ENCODE measurements at regions not wholly inside any gene's neighbourhood (a gene's known extent, or its start where the extent isn't known, plus 50 kb on each side); places are given as distances from the start of the nearest gene placed in this dataset.

- no peak overlapping the region for H3K4me3 ChIP-seq (ENCODE audit: low read depth, low read length)
- DNase-seq (ENCODE audit: low read depth), result no peak
- TF ChIP-seq, protein P1, sequence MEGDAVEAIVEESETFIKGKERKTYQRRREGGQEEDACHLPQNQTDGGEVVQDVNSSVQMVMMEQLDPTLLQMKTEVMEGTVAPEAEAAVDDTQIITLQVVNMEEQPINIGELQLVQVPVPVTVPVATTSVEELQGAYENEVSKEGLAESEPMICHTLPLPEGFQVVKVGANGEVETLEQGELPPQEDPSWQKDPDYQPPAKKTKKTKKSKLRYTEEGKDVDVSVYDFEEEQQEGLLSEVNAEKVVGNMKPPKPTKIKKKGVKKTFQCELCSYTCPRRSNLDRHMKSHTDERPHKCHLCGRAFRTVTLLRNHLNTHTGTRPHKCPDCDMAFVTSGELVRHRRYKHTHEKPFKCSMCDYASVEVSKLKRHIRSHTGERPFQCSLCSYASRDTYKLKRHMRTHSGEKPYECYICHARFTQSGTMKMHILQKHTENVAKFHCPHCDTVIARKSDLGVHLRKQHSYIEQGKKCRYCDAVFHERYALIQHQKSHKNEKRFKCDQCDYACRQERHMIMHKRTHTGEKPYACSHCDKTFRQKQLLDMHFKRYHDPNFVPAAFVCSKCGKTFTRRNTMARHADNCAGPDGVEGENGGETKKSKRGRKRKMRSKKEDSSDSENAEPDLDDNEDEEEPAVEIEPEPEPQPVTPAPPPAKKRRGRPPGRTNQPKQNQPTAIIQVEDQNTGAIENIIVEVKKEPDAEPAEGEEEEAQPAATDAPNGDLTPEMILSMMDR (IDR thresholded peaks at IDR 0.05; ENCODE audit: control insufficient read depth, extremely low read depth, insufficient read depth), result no peak
These were observed 793.9 kb downstream of the QKI start for GRCh38 chr6:164208371-164208770.

DNA sequence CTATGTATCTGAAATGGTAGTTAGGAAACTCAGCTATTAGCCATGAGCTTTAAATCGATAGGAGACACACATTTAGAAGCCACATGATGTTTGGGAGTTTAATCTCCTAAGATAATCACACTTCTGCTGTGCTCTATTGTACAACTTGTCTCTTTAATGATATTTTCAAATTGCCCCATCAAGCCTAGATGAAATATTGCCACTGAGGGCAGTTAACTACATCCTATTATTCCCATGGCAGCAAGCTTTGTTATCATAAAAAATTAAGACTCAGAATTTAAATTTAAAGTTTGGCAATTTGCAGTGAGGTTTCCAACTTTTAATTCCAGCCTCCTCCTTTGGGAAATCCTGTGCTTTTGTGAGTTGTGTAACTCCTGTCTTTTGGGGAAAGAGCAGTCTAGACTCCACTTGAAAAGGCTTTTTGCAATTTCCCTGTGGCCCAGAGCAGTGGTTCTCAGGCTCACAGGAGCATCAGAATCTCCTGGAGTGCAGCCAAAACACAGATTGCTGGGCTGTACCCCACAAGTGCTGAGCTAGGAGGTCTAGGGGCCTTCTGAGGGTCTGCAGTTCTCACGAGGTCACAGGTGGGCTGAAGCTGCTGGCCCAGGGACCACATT is 792.4 kb downstream of the QKI start:
- no peak for DNase-seq (ENCODE audit: low read depth)
- H3K4me3 ChIP-seq (ENCODE audit: low read depth, low read length), result no peak overlapping the region
- TF ChIP-seq, protein P1 (IDR thresholded peaks at IDR 0.05; ENCODE audit: control insufficient read depth, extremely low read depth, insufficient read depth), result no peak

DNA sequence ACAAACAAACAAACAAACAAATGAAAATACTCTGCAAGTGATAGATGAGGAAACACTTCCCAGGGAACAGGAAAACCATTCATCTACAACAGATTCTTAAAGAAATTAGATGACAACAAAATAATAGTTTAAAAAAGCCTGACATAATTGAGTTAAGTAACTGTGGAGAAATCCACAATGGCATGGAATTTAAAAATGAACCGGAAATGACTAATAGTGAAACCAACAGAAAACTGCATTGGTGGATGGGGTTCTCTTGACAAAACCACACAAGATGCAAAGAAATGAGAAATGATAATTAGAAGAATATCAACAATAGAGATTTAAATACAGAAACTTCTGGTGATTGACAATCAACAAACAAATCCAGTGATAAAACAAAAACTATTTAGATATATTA is 785.6 kb downstream of the QKI start:
- no peak overlapping the region for H3K4me3 ChIP-seq (ENCODE audit: low read depth, low read length)
- TF ChIP-seq, protein P1 (IDR thresholded peaks at IDR 0.05; ENCODE audit: control insufficient read depth, extremely low read depth, insufficient read depth), result no peak
- no peak for DNase-seq (ENCODE audit: low read depth)

DNA sequence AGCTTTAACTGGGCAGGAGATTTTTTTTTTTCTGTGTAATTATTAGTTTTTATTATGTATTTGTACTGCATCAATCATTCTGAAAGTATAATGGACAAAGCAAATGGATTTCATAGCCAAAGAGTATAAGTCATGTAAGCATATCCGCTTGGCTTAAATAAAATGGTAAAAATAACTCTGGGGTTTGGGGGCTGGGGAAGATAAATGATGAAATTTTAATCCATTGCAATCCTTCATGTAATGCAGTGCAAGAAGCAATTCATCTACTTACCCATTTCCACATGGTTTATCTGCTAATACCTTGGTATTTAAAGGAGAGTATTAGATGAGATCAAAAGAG is 781.4 kb downstream of the QKI start:
- TF ChIP-seq, protein P1 (IDR thresholded peaks at IDR 0.05; ENCODE audit: control insufficient read depth, extremely low read depth, insufficient read depth), result no peak
- H3K4me3 ChIP-seq (ENCODE audit: low read depth, low read length), result no peak overlapping the region
- DNase-seq (ENCODE audit: low read depth), result no peak

DNA sequence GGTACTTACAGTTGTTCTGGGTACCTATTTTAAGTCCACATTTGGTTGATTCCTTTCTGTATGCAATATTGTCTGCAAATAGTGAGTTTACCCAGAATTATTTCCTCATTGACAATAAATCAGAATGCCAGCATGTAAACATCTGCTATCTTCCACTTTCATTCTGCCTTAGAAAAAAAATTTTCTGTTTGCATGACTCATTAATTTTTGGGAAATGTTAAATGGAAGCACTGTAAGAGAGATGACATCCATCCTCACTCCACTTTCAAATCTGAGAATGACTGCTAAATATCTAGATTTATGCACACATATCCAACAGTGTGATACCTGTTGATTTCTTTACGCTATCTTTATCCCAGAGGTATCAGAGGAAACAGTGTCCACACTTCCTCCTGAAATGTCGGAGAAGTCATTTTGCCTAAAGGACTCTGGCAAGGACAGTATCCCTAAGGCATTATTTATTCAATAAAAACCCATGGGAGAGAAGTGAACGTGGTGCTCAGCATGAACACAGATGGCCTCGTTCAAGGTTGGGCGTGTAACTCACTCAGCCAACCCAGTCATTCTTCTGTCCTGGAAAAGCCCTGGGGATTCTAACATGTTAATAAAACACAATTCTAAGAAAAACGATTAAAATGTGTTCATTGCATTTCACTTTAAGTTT is 780.9 kb downstream of the QKI start:
- DNase-seq (ENCODE audit: low read depth), result no peak
- TF ChIP-seq, protein P1 (IDR thresholded peaks at IDR 0.05; ENCODE audit: control insufficient read depth, extremely low read depth, insufficient read depth), result no peak
- no peak overlapping the region for H3K4me3 ChIP-seq (ENCODE audit: low read depth, low read length)

DNA sequence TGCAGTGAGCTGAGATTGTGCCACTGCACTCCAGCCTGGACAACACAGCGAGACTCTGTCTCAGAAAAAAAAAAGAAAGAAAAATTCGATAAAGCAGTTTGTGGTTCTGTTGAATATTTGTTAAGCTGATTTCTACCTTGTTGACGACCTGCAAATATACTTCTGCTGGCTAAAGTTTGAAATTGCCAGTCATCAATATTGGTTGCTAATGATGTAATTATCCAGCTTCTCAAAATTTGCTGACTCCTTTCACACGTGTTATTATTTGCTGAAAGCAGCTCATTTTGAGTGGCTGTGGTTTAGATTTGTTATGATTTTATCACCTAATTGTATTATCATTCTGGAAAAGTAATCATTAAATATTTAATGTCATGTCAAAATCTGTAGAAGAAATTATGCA is 774.3 kb downstream of the QKI start:
- TF ChIP-seq, protein P1 (IDR thresholded peaks at IDR 0.05; ENCODE audit: control insufficient read depth, extremely low read depth, insufficient read depth), result no peak
- DNase-seq (ENCODE audit: low read depth), result no peak
- no peak overlapping the region for H3K4me3 ChIP-seq (ENCODE audit: low read depth, low read length)

GRCh38 chr6:164185471-164185871 is 771.0 kb downstream of the QKI start:
- TF ChIP-seq, protein P1 (IDR thresholded peaks at IDR 0.05; ENCODE audit: control insufficient read depth, extremely low read depth, insufficient read depth), result no peak
- no peak overlapping the region for H3K4me3 ChIP-seq (ENCODE audit: low read depth, low read length)
- DNase-seq (ENCODE audit: low read depth), result no peak
